H1 (cell line): ENCODE measurements at regions not wholly inside any gene's neighbourhood (a gene's known extent, or its start where the extent isn't known, plus 50 kb on each side); places are given as distances from the start of the nearest gene placed in this dataset.

Experiments used
- CTCF ChIA-PET: fragments of 300-600 bp; sonication (Branson Sonifier 250); formaldehyde crosslinking; loops from one replicate; lab custom pipeline; 2021; ENCODE audit not compliant: partially characterized antibody; lab: Charles Lee
- POLR2A ChIA-PET: fragments of 300-600 bp; sonication (Branson Sonifier 250); formaldehyde crosslinking; loops from one replicate; lab custom pipeline; 2021; ENCODE audit warnings: inconsistent platforms; ENCODE audit not compliant: partially characterized antibody; lab: Charles Lee
- DNase-seq, 2 experiments: peaks; one replicate each; pipeline versions ENCODE4 v3.0.0 to v3.0.0-alpha.2; 2010 to 2022; ENCODE audit warnings: low spot score in 2 of 2, low read depth in 1 of 2, mixed read lengths in 1 of 2
- FAIRE-seq: peaks from 2 replicates; lab custom pipeline; 2011; peaks lifted over from hg19 to GRCh38; lab: Jason Lieb, UNC
- H2AFZ ChIP-seq: 2 replicates; pipeline ENCODE4 v1.8.1; 2012; ENCODE audit warnings: low read length, inconsistent platforms
- H2AK5ac ChIP-seq: 2 replicates; pipeline ENCODE4 v1.6.1; 2013; ENCODE audit warnings: low read depth, low read length
- H2BK120ac ChIP-seq: replicated peaks from 2 replicates; pipeline ENCODE3; 2013; ENCODE audit warnings: low read depth, low read length, inconsistent platforms
- H2BK12ac ChIP-seq: 2 replicates; pipeline ENCODE4 v1.6.1; 2013; ENCODE audit warnings: low read depth, low read length
- H2BK15ac ChIP-seq: 2 replicates; pipeline ENCODE4 v1.6.1; 2013; ENCODE audit warnings: low read length
- H2BK20ac ChIP-seq: 2 replicates; pipeline ENCODE4 v1.6.1; 2013; ENCODE audit warnings: low read length
- H2BK5ac ChIP-seq: 2 replicates; pipeline ENCODE4 v1.6.1; 2013; ENCODE audit warnings: low read depth, low read length
- H3K14ac ChIP-seq: 2 replicates; pipeline ENCODE4 v1.6.1; 2013; ENCODE audit warnings: inconsistent platforms; ENCODE audit not compliant: insufficient read length
- H3K18ac ChIP-seq: 2 replicates; pipeline ENCODE4 v1.6.1; 2013; ENCODE audit warnings: low read length; ENCODE audit errors: extremely low read depth
- H3K23ac ChIP-seq: 2 replicates; pipeline ENCODE4 v1.6.1; 2013; ENCODE audit warnings: inconsistent platforms; ENCODE audit not compliant: insufficient read length
- H3K23me2 ChIP-seq: 2 replicates; pipeline ENCODE4 v1.6.1; 2013; ENCODE audit warnings: low read depth, low read length
- H3K27ac ChIP-seq: 2 replicates; pipeline ENCODE4 v1.6.1; 2011; ENCODE audit warnings: low read depth, low read length, inconsistent platforms
- H3K27me3 ChIP-seq, 4 experiments: replicated peaks in 1 of 4; 1 replicate in 1 of 4; 2 replicates in 3 of 4; pipeline versions ENCODE4 v1.6.1 to v1.8.1; 2011 to 2013; ENCODE audit warnings: low read length in 3 of 4, mild to moderate bottlenecking in 3 of 4, inconsistent platforms in 2 of 4, mixed read lengths in 2 of 4, moderate library complexity in 1 of 4; ENCODE audit not compliant: control insufficient read depth in 3 of 4, insufficient read depth in 3 of 4; ENCODE audit errors: extremely low read depth in 1 of 4
- H3K36me3 ChIP-seq, 4 experiments: 2 replicates each; pipeline versions ENCODE4 v1.6.1 to v1.8.1; 2011 to 2013; ENCODE audit warnings: mild to moderate bottlenecking in 4 of 4, low read length in 3 of 4, moderate library complexity in 2 of 4, control low read depth in 1 of 4, inconsistent platforms in 1 of 4; ENCODE audit not compliant: insufficient read depth in 4 of 4, control insufficient read depth in 2 of 4
- H3K4ac ChIP-seq: replicated peaks from 2 replicates; pipeline ENCODE3; 2013; ENCODE audit warnings: low read length, low read depth, mixed read lengths, inconsistent platforms; ENCODE audit not compliant: insufficient read length
- H3K4me1 ChIP-seq, 4 experiments: replicated peaks in 1 of 4; 1 replicate in 1 of 4; 2 replicates in 3 of 4; pipeline versions ENCODE4 v1.6.1 to v1.8.1; 2011 to 2013; ENCODE audit warnings: low read length in 3 of 4, inconsistent platforms in 2 of 4, mixed read lengths in 1 of 4; ENCODE audit not compliant: insufficient read depth in 4 of 4, control insufficient read depth in 3 of 4
- H3K4me2 ChIP-seq, 2 experiments: 2 replicates each; pipeline versions ENCODE4 v1.6.1 to v1.8.1; 2011 to 2013; ENCODE audit warnings: low read depth in 2 of 2, low read length in 2 of 2, control low read depth in 1 of 2, inconsistent platforms in 1 of 2, mild to moderate bottlenecking in 1 of 2; ENCODE audit not compliant: insufficient read depth in 1 of 2
- H3K4me3 ChIP-seq, 4 experiments: fragments of 200-600, 300-600 bp in 1 of 4; sonication (generic), shearing (Covaris generic), sonication (Bioruptor Twin) in 1 of 4; 2 replicates each; pipeline versions ENCODE4 v1.5.1 to v1.8.1; 2011 to 2016; ENCODE audit warnings: low read length in 4 of 4, low read depth in 3 of 4, control low read depth in 2 of 4, inconsistent platforms in 2 of 4, mild to moderate bottlenecking in 2 of 4, mixed read lengths in 1 of 4, moderate library complexity in 1 of 4; ENCODE audit not compliant: insufficient read depth in 2 of 4; ENCODE audit errors: extremely low read depth in 1 of 4
- H3K56ac ChIP-seq: replicated peaks from 2 replicates; pipeline ENCODE3; 2013; ENCODE audit warnings: low read depth, mild to moderate bottlenecking, mixed read lengths, low read length, inconsistent platforms; ENCODE audit not compliant: insufficient read length
- H3K79me1 ChIP-seq: 2 replicates; pipeline ENCODE4 v1.6.1; 2013; ENCODE audit warnings: low read depth, low read length, control low read depth
- H3K79me2 ChIP-seq, 2 experiments: 2 replicates each; pipeline versions ENCODE4 v1.6.1 to v1.8.1; 2012 to 2013; ENCODE audit warnings: low read length in 2 of 2, mild to moderate bottlenecking in 2 of 2, inconsistent platforms in 1 of 2; ENCODE audit not compliant: insufficient read depth in 2 of 2, control insufficient read depth in 1 of 2
- H3K9ac ChIP-seq, 4 experiments: replicated peaks in 1 of 4; 1 replicate in 1 of 4; 2 replicates in 3 of 4; pipeline versions ENCODE4 v1.6.1 to v1.8.1; 2011 to 2013; ENCODE audit warnings: low read depth in 3 of 4, low read length in 3 of 4, control low read depth in 2 of 4, mild to moderate bottlenecking in 2 of 4, moderate library complexity in 2 of 4, inconsistent platforms in 1 of 4; ENCODE audit errors: extremely low read depth in 1 of 4
- H3K9me3 ChIP-seq, 2 experiments: 2 replicates each; pipeline versions ENCODE4 v1.6.1 to v1.8.1; 2012 to 2013; ENCODE audit warnings: mild to moderate bottlenecking in 2 of 2, moderate library complexity in 2 of 2, control low read depth in 1 of 2, inconsistent platforms in 1 of 2, low read depth in 1 of 2, low read length in 1 of 2, mixed read lengths in 1 of 2; ENCODE audit not compliant: insufficient read depth in 2 of 2
- H4K20me1 ChIP-seq, 2 experiments: replicated peaks in 1 of 2; 2 replicates each; pipeline versions ENCODE3 to v1.8.1; 2011 to 2013; ENCODE audit warnings: inconsistent platforms in 2 of 2, low read length in 2 of 2, mild to moderate bottlenecking in 1 of 2; ENCODE audit not compliant: insufficient read depth in 2 of 2, control insufficient read depth in 1 of 2
- H4K5ac ChIP-seq: 2 replicates; pipeline ENCODE4 v1.6.1; 2013; ENCODE audit warnings: low read length, low read depth, mixed read lengths, inconsistent platforms; ENCODE audit not compliant: insufficient read length
- H4K8ac ChIP-seq: 2 replicates; pipeline ENCODE4 v1.8.0; 2013; ENCODE audit warnings: mild to moderate bottlenecking, moderate library complexity, low read length, inconsistent platforms; ENCODE audit not compliant: insufficient read depth; ENCODE audit errors: extremely low read depth
- H4K91ac ChIP-seq: replicated peaks from 2 replicates; pipeline ENCODE3; 2013; ENCODE audit warnings: low read length, mixed read lengths, inconsistent platforms; ENCODE audit not compliant: insufficient read length
- ASH2L ChIP-seq: fragments of 200-600, 300-600 bp; sonication (generic); IDR thresholded peaks from one replicate; pipeline ENCODE4 v1.7.1; 2017; ENCODE audit warnings: low read length
- BCL11A ChIP-seq, 2 experiments: IDR thresholded peaks; one replicate each; pipeline ENCODE4 v1.6.1; 2011; ENCODE audit warnings: low read depth in 2 of 2, low read length in 2 of 2, mild to moderate bottlenecking in 2 of 2
- BRCA1 ChIP-seq: IDR thresholded peaks from 2 replicates; pipeline ENCODE4 v1.6.1; 2012; ENCODE audit warnings: low read depth, low read length, improper control_type of control experiment
- CBX5 ChIP-seq: fragments of 300-800, 300-1000 bp; sonication (generic); IDR thresholded peaks from 2 replicates; pipeline ENCODE4 v1.7.1; 2016; ENCODE audit warnings: antibody characterized with exemption, low read length, low read depth
- CHD1 ChIP-seq: IDR thresholded peaks from 2 replicates; pipeline ENCODE4 v1.6.1; 2012; ENCODE audit warnings: low read depth, low read length, improper control_type of control experiment
- CHD2 ChIP-seq: IDR thresholded peaks from 2 replicates; pipeline ENCODE4 v1.6.1; 2012; ENCODE audit warnings: low read length, improper control_type of control experiment
- JUN ChIP-seq: IDR thresholded peaks from 2 replicates; pipeline ENCODE4 v1.6.1; 2011; ENCODE audit warnings: low read depth, mild to moderate bottlenecking, improper control_type of control experiment, low read length
- KDM1A ChIP-seq: fragments of 200-600, 300-600 bp; sonication (generic); IDR thresholded peaks from 2 replicates; pipeline ENCODE4 v1.7.1; 2016; ENCODE audit warnings: mild to moderate bottlenecking, low read length, borderline replicate concordance
- MAFK ChIP-seq: IDR thresholded peaks from 2 replicates; pipeline ENCODE4 v1.6.1; 2012; ENCODE audit warnings: low read depth, mild to moderate bottlenecking, improper control_type of control experiment, low read length
- POLR2A ChIP-seq, 2 experiments: IDR thresholded peaks; 1 replicate in 1 of 2; 2 replicates in 1 of 2; pipeline ENCODE4 v1.6.1; 2011; ENCODE audit warnings: low read depth in 2 of 2, low read length in 2 of 2, mild to moderate bottlenecking in 2 of 2; ENCODE audit errors: control extremely low read depth in 1 of 2
- RFX5 ChIP-seq: IDR thresholded peaks from 2 replicates; pipeline ENCODE4 v1.6.1; 2011; ENCODE audit warnings: low read depth, low read length, improper control_type of control experiment, borderline replicate concordance
- RXRA ChIP-seq: IDR thresholded peaks from 2 replicates; pipeline ENCODE4 v1.6.1; 2011; ENCODE audit warnings: low read depth, mild to moderate bottlenecking, low read length, moderate library complexity; ENCODE audit not compliant: insufficient read depth
- SIN3A ChIP-seq, 2 experiments: IDR thresholded peaks in 1 of 2; conservative IDR thresholded peaks in 1 of 2; 2 replicates each; pipeline ENCODE4 v1.6.1; 2011 to 2012; ENCODE audit warnings: low read length in 2 of 2, improper control_type of control experiment in 1 of 2, low read depth in 1 of 2, mild to moderate bottlenecking in 1 of 2
- SIX5 ChIP-seq: IDR thresholded peaks from 2 replicates; pipeline ENCODE4 v1.6.1; 2011; ENCODE audit warnings: mild to moderate bottlenecking, low read depth, low read length
- TAF1 ChIP-seq: IDR thresholded peaks from 2 replicates; pipeline ENCODE4 v1.6.1; 2011; ENCODE audit warnings: mild to moderate bottlenecking, low read depth, low read length
- YY1 ChIP-seq: IDR thresholded peaks from 2 replicates; pipeline ENCODE4 v1.6.1; 2011; ENCODE audit warnings: low read depth, mild to moderate bottlenecking, low read length
- ZNF274 ChIP-seq: IDR thresholded peaks from 2 replicates; pipeline ENCODE4 v1.7.0; 2012; ENCODE audit warnings: low read length, borderline replicate concordance; ENCODE audit errors: extremely low read depth
- TF ChIP-seq, protein P1 (sequence below): IDR thresholded peaks from 2 replicates; pipeline ENCODE4 v1.6.1; 2012; ENCODE audit warnings: inconsistent platforms

DNA sequence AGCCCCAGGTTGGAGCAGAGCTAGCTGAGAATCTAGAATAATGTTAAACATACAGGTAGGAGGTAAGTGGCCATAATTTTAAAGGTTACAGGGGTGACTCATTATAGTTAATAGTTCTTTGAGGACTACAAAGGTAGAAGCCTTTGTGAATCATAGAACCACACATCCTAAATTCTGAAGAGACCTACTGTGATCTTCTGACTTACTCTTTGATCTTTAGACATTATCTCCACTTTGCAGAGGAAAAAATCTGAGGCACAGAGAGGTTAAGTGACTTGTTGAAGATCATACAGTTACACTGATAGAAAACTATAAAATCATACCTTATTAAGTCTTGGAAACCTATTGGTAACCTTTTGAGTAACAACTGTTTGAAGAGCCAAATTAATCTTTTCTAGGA lies 1051.3 kb upstream of the NRXN1 start:
- Histone ChIP-seq H4K8ac (no peak overlapping the region), H3K56ac (no peak overlapping the region), H3K79me2 (no peaks in the 10 kb centered on the region), H2AFZ (no peak overlapping the region), H3K14ac (no peak overlapping the region), H3K27ac (no peak overlapping the region), H3K23me2 (no peaks in the 10 kb centered on the region), H3K27me3 (no peaks in the 10 kb centered on the region), H4K91ac (no peak overlapping the region), H2AK5ac (no peak overlapping the region), H3K18ac (no peak overlapping the region), H4K5ac (no peak overlapping the region), H4K20me1 (no peaks in the 10 kb centered on the region), H3K23ac (no peak overlapping the region), H3K9me3 (no peaks in the 10 kb centered on the region), H2BK15ac (no peak overlapping the region), H2BK120ac (no peak overlapping the region), H3K4ac (no peak overlapping the region), H3K4me2 (no peak overlapping the region), H2BK5ac (no peak overlapping the region), H2BK20ac (no peak overlapping the region), H3K36me3 (no peaks in the 10 kb centered on the region), H3K4me1 (no peaks in the 10 kb centered on the region), H3K9ac (no peak overlapping the region), H3K79me1 (no peaks in the 10 kb centered on the region), H3K4me3 (no peak overlapping the region), H2BK12ac (no peak overlapping the region)
- POLR2A ChIA-PET, result no interaction called here
- CTCF ChIA-PET, result interaction anchor here (0.7 to 0.9 kb wide), 2 partner anchors 373 to 502 kb away, joined by 3 read pairs; no protein-coding TSS in a partner anchor
- FAIRE-seq (no peak), DNase-seq (no peak)
- TF ChIP-seq CHD2 (no peak), CBX5 (no peak), MAFK (no peak), SIX5 (no peak), CHD1 (no peak), RXRA (no peak), ZNF274 (no peak), RFX5 (no peak), BCL11A (IDR thresholded peaks at IDR 0.05; ENCODE audit: low read depth in 2 of 2, low read length in 2 of 2) (no peak), ASH2L (no peak), SIN3A (conservative IDR thresholded peaks at IDR 0.05 in 1 of 2, IDR thresholded peaks at IDR 0.05 in 1 of 2; ENCODE audit: low read depth in 1 of 2, low read length in 2 of 2) (no peak), KDM1A (no peak), TAF1 (no peak), YY1 (no peak), JUN (no peak), BRCA1 (no peak), POLR2A (IDR thresholded peaks at IDR 0.05; ENCODE audit: control extremely low read depth in 1 of 2, low read depth in 2 of 2, low read length in 2 of 2) (no peak)
- TF ChIP-seq, protein P1, sequence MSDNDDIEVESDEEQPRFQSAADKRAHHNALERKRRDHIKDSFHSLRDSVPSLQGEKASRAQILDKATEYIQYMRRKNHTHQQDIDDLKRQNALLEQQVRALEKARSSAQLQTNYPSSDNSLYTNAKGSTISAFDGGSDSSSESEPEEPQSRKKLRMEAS, result no peak
